K562 (cell line): ENCODE measurements at regions not wholly inside any gene's neighbourhood (a gene's known extent, or its start where the extent isn't known, plus 50 kb on each side); places are given as distances from the start of the nearest gene placed in this dataset.

Source experiments
- TF ChIP-seq, protein P1 (sequence below), 2 experiments: fragments of 450-650 bp in 1 of 2; sonication (generic) in 1 of 2; formaldehyde crosslinking in 1 of 2; IDR thresholded peaks; 2 replicates each; pipeline versions ENCODE4 v1.7.1 to v1.9.0; 2016 to 2022; ENCODE audit warnings: inconsistent platforms in 1 of 2, mild to moderate bottlenecking in 1 of 2, missing genetic modification reagents in 1 of 2

DNA sequence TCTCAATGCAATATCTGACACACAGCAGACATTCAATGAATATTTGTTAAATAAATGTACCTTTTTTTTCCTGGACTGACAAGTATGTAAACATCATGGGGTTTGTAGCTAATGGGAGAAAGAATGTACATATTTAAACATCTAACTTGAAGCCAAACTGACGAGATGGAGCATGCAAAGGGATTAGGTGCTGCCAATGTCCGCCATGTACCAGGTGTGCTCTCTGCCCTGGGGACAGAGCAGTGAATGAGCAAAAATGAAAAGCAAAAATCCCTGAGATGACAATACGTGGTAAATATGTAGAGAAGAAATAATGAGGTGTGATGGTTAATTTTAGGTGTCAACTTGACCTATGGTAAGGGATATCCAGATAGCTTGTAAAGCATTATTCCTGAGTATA lies 247.4 kb upstream of the CELF4 start (continued):
- TF ChIP-seq, protein P1, sequence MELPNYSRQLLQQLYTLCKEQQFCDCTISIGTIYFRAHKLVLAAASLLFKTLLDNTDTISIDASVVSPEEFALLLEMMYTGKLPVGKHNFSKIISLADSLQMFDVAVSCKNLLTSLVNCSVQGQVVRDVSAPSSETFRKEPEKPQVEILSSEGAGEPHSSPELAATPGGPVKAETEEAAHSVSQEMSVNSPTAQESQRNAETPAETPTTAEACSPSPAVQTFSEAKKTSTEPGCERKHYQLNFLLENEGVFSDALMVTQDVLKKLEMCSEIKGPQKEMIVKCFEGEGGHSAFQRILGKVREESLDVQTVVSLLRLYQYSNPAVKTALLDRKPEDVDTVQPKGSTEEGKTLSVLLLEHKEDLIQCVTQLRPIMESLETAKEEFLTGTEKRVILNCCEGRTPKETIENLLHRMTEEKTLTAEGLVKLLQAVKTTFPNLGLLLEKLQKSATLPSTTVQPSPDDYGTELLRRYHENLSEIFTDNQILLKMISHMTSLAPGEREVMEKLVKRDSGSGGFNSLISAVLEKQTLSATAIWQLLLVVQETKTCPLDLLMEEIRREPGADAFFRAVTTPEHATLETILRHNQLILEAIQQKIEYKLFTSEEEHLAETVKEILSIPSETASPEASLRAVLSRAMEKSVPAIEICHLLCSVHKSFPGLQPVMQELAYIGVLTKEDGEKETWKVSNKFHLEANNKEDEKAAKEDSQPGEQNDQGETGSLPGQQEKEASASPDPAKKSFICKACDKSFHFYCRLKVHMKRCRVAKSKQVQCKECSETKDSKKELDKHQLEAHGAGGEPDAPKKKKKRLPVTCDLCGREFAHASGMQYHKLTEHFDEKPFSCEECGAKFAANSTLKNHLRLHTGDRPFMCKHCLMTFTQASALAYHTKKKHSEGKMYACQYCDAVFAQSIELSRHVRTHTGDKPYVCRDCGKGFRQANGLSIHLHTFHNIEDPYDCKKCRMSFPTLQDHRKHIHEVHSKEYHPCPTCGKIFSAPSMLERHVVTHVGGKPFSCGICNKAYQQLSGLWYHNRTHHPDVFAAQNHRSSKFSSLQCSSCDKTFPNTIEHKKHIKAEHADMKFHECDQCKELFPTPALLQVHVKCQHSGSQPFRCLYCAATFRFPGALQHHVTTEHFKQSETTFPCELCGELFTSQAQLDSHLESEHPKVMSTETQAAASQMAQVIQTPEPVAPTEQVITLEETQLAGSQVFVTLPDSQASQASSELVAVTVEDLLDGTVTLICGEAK (IDR thresholded peaks at IDR 0.05): no peak
- TF ChIP-seq, protein P1 (CRISPR knock-in tag; IDR thresholded peaks at IDR 0.05): no peak
